ENCODE measurements at regions not wholly inside any gene's neighbourhood (a gene's known extent, or its start where the extent isn't known, plus 50 kb on each side); places are given as distances from the start of the nearest gene placed in this dataset.
"Not testable (repeated sequence)": the region's sequence is repeated elsewhere in the genome, so short reads cannot be mapped to it uniquely, and the experiment has no call there.

GRCh38 chr15:32249207-32249606, 153.9 kb downstream of the GOLGA8K start:
- H2AFZ ChIP-seq (ENCODE audit: low read length); POLR2A ChIA-PET; ATAC-seq; H3K27me3 ChIP-seq (ENCODE audit: control insufficient read depth in 1 of 2, insufficient read depth in 2 of 2, low read length in 2 of 2); in situ Hi-C loops (cut with HindIII; ENCODE audit: extremely low pct_ligation_motif_present, low pct_unique_long_range_greater_than_20kb); FAIRE-seq; DNase-seq (ENCODE audit: low spot score); H3K36me3 ChIP-seq (replicated peaks in 1 of 2; ENCODE audit: control insufficient read depth in 1 of 2, insufficient read depth in 2 of 2, low read length in 2 of 2); CTCF ChIA-PET (ENCODE audit: low intra/inter-chr PET ratio, low total read pairs); H3K9ac ChIP-seq (ENCODE audit: insufficient read depth, low read depth, low read length); H3K9me3 ChIP-seq (ENCODE audit: low read length); H3K4me1 ChIP-seq (ENCODE audit: insufficient read depth, low read length); intact Hi-C loops (cut with micrococcal nuclease; ENCODE audit: unreplicated experiment); BruUV-seq (replicated peaks); H3K79me2 ChIP-seq (ENCODE audit: insufficient read depth, low read length); H3K4me3 ChIP-seq (replicated peaks in 1 of 3; ENCODE audit: insufficient read depth in 1 of 3, low read depth in 2 of 3, low read length in 3 of 3); H3K27ac ChIP-seq (ENCODE audit: extremely low read length, insufficient read depth, low read length); H3K4me2 ChIP-seq (ENCODE audit: low read depth, low read length); H4K20me1 ChIP-seq (ENCODE audit: insufficient read depth, low read length): not testable (repeated sequence)
- WGBS (ENCODE audit: low lambda C conversion rate) = 80% methylated on average over 1 of the region's 1 CpG

- ATAC-seq; H3K27me3 ChIP-seq (ENCODE audit: control insufficient read depth in 1 of 2, insufficient read depth in 2 of 2, low read length in 2 of 2); in situ Hi-C loops (cut with HindIII; ENCODE audit: extremely low pct_ligation_motif_present, low pct_unique_long_range_greater_than_20kb); FAIRE-seq; H3K27ac ChIP-seq (ENCODE audit: extremely low read length, insufficient read depth, low read length); H4K20me1 ChIP-seq (ENCODE audit: insufficient read depth, low read length); H3K79me2 ChIP-seq (ENCODE audit: insufficient read depth, low read length); H3K36me3 ChIP-seq (replicated peaks in 1 of 2; ENCODE audit: control insufficient read depth in 1 of 2, insufficient read depth in 2 of 2, low read length in 2 of 2); H3K4me2 ChIP-seq (ENCODE audit: low read depth, low read length); CTCF ChIA-PET (ENCODE audit: low intra/inter-chr PET ratio, low total read pairs); BruUV-seq (replicated peaks); H3K4me3 ChIP-seq (replicated peaks in 1 of 3; ENCODE audit: insufficient read depth in 1 of 3, low read depth in 2 of 3, low read length in 3 of 3); H3K9me3 ChIP-seq (ENCODE audit: low read length); H3K9ac ChIP-seq (ENCODE audit: insufficient read depth, low read depth, low read length); DNase-seq (ENCODE audit: low spot score); POLR2A ChIA-PET; intact Hi-C loops (cut with micrococcal nuclease; ENCODE audit: unreplicated experiment); H2AFZ ChIP-seq (ENCODE audit: low read length); H3K4me1 ChIP-seq (ENCODE audit: insufficient read depth, low read length): not testable (repeated sequence)
- WGBS (ENCODE audit: low lambda C conversion rate) = no CpG with 5 or more reads among the region's 10 CpGs
Measured at GRCh38 chr15:32243727-32244126, 159.4 kb downstream of the GOLGA8K start.

- intact Hi-C loops (cut with micrococcal nuclease; ENCODE audit: unreplicated experiment); POLR2A ChIA-PET; BruUV-seq (replicated peaks); H3K4me1 ChIP-seq (ENCODE audit: insufficient read depth, low read length); H2AFZ ChIP-seq (ENCODE audit: low read length); in situ Hi-C loops (cut with HindIII; ENCODE audit: extremely low pct_ligation_motif_present, low pct_unique_long_range_greater_than_20kb); H3K27ac ChIP-seq (ENCODE audit: extremely low read length, insufficient read depth, low read length); CTCF ChIA-PET (ENCODE audit: low intra/inter-chr PET ratio, low total read pairs); H3K36me3 ChIP-seq (replicated peaks in 1 of 2; ENCODE audit: control insufficient read depth in 1 of 2, insufficient read depth in 2 of 2, low read length in 2 of 2); DNase-seq (ENCODE audit: low spot score); H3K9ac ChIP-seq (ENCODE audit: insufficient read depth, low read depth, low read length); H3K27me3 ChIP-seq (ENCODE audit: control insufficient read depth in 1 of 2, insufficient read depth in 2 of 2, low read length in 2 of 2); H4K20me1 ChIP-seq (ENCODE audit: insufficient read depth, low read length); ATAC-seq; H3K79me2 ChIP-seq (ENCODE audit: insufficient read depth, low read length); H3K9me3 ChIP-seq (ENCODE audit: low read length); FAIRE-seq; H3K4me2 ChIP-seq (ENCODE audit: low read depth, low read length); H3K4me3 ChIP-seq (replicated peaks in 1 of 3; ENCODE audit: insufficient read depth in 1 of 3, low read depth in 2 of 3, low read length in 3 of 3): not testable (repeated sequence)
- 95% methylated on average over 7 of the region's 14 CpGs for WGBS (ENCODE audit: low lambda C conversion rate)
Measured at GRCh38 chr15:32242780-32243528, 160.1 kb downstream of the GOLGA8K start.

- intact Hi-C loops (cut with micrococcal nuclease; ENCODE audit: unreplicated experiment); DNase-seq (ENCODE audit: low spot score); H3K9me3 ChIP-seq (ENCODE audit: low read length); H3K36me3 ChIP-seq (replicated peaks in 1 of 2; ENCODE audit: control insufficient read depth in 1 of 2, insufficient read depth in 2 of 2, low read length in 2 of 2); H3K4me3 ChIP-seq (replicated peaks in 1 of 3; ENCODE audit: insufficient read depth in 1 of 3, low read depth in 2 of 3, low read length in 3 of 3); in situ Hi-C loops (cut with HindIII; ENCODE audit: extremely low pct_ligation_motif_present, low pct_unique_long_range_greater_than_20kb); CTCF ChIA-PET (ENCODE audit: low intra/inter-chr PET ratio, low total read pairs); H3K79me2 ChIP-seq (ENCODE audit: insufficient read depth, low read length); H3K9ac ChIP-seq (ENCODE audit: insufficient read depth, low read depth, low read length); H4K20me1 ChIP-seq (ENCODE audit: insufficient read depth, low read length); POLR2A ChIA-PET; H3K27me3 ChIP-seq (ENCODE audit: control insufficient read depth in 1 of 2, insufficient read depth in 2 of 2, low read length in 2 of 2); H3K4me1 ChIP-seq (ENCODE audit: insufficient read depth, low read length); ATAC-seq; H3K27ac ChIP-seq (ENCODE audit: extremely low read length, insufficient read depth, low read length); H3K4me2 ChIP-seq (ENCODE audit: low read depth, low read length); BruUV-seq (replicated peaks); H2AFZ ChIP-seq (ENCODE audit: low read length): not testable (repeated sequence)
- WGBS (ENCODE audit: low lambda C conversion rate) = 71% methylated on average over 1 of the region's 2 CpGs
- peak; percentile 79 for FAIRE-seq
Measured at GRCh38 chr15:32227410-32228114, 175.5 kb downstream of the GOLGA8K start.
